HCT116 (cell line): ENCODE measurements at regions not wholly inside any gene's neighbourhood (a gene's known extent, or its start where the extent isn't known, plus 50 kb on each side); places are given as distances from the start of the nearest gene placed in this dataset.

ENCODE experiments used
- ATAC-seq: fragments of 200-7000 bp; cut with Tn5 transposase; 2 replicates; pipeline ENCODE4 v1.9.1; 2020; ENCODE audit warnings: mild to moderate bottlenecking, moderate library complexity
- BruUV-seq: library from RNA; stranded (reverse); fragments of 400-500 nt; replicated peaks from 2 replicates; lab custom pipeline; 2021; lab: Mats Ljungman, UMichigan
- CTCF ChIA-PET: fragments of 300-600 bp; sonication (Branson Sonifier 250); formaldehyde crosslinking; loops from one replicate; lab custom pipeline; 2021; ENCODE audit warnings: antibody characterized with exemption; lab: Charles Lee
- POLR2A ChIA-PET: fragments of 300-600, 350-600 bp; sonication (Branson Sonifier 250); formaldehyde crosslinking; loops from one replicate; lab custom pipeline; 2021; ENCODE audit warnings: antibody characterized with exemption; lab: Charles Lee
- RAD21 ChIA-PET, 2 experiments: fragments of 300-600 bp; sonication (Branson Sonifier 250); formaldehyde crosslinking; loops; one replicate each; lab custom pipeline; 2023; ENCODE audit warnings: low total read pairs in 2 of 2; ENCODE audit not compliant: uncharacterized antibody in 2 of 2, unreplicated experiment in 2 of 2, low non-redundant PET in 1 of 2; lab: Charles Lee
- DNase-seq: peaks from one replicate; pipeline ENCODE4 v3.0.0-alpha.2; 2010; ENCODE audit warnings: low read depth, low spot score
- H2AFZ ChIP-seq: fragments of 200-600 bp; shearing (Covaris generic), sonication (generic); 2 replicates; pipeline ENCODE4 v1.6.1; 2017; ENCODE audit warnings: low read depth, mixed run types, mixed read lengths, antibody characterized with exemption, low read length; ENCODE audit not compliant: poor library complexity, severe bottlenecking
- H3K27ac ChIP-seq: 2 replicates; pipeline ENCODE4 v1.5.1; 2012; ENCODE audit warnings: low read depth, low read length
- H3K27me3 ChIP-seq: fragments of 200-600 bp; sonication (generic); 2 replicates; pipeline ENCODE4 v1.6.1; 2016; ENCODE audit warnings: mixed run types, low read length, mixed read lengths; ENCODE audit not compliant: insufficient read depth
- H3K36me3 ChIP-seq, 2 experiments: fragments of 200-500 bp in 1 of 2; fragments of 200-600 bp in 1 of 2; sonication (Bioruptor generic) in 1 of 2; sonication (generic) in 1 of 2; 2 replicates each; pipeline versions ENCODE4 v1.5.1 to v1.6.1; 2014 to 2016; ENCODE audit warnings: low read length in 2 of 2, inconsistent platforms in 1 of 2, mixed read lengths in 1 of 2, mixed run types in 1 of 2; ENCODE audit not compliant: insufficient read depth in 2 of 2, control insufficient read depth in 1 of 2
- H3K4me1 ChIP-seq, 2 experiments: fragments of 200-600 bp in 1 of 2; sonication (generic) in 1 of 2; 2 replicates each; pipeline versions ENCODE4 v1.5.1 to v1.6.1; 2012 to 2017; ENCODE audit warnings: low read length in 2 of 2, inconsistent platforms in 1 of 2, mild to moderate bottlenecking in 1 of 2, mixed read lengths in 1 of 2, mixed run types in 1 of 2, moderate library complexity in 1 of 2; ENCODE audit not compliant: insufficient read depth in 2 of 2, control insufficient read depth in 1 of 2
- H3K4me2 ChIP-seq: fragments of 200-600 bp; sonication (generic); 2 replicates; pipeline ENCODE4 v1.6.1; 2017; ENCODE audit warnings: mixed run types, low read length, mixed read lengths
- H3K4me3 ChIP-seq, 2 experiments: fragments of 200-600 bp in 1 of 2; sonication (generic) in 1 of 2; replicated peaks in 1 of 2; 2 replicates each; pipeline ENCODE4 v1.5.1; 2011 to 2016; ENCODE audit warnings: low read length in 2 of 2, control low read depth in 1 of 2, low read depth in 1 of 2, mild to moderate bottlenecking in 1 of 2, mixed read lengths in 1 of 2, mixed run types in 1 of 2
- H3K79me2 ChIP-seq: fragments of 200-600 bp; sonication (generic); 2 replicates; pipeline ENCODE4 v1.6.1; 2017; ENCODE audit warnings: mild to moderate bottlenecking, mixed run types, low read length, moderate library complexity, mixed read lengths; ENCODE audit not compliant: insufficient read depth
- H3K9ac ChIP-seq: fragments of 200-600 bp; sonication (generic); 2 replicates; pipeline ENCODE4 v1.6.1; 2016; ENCODE audit warnings: low read length, mixed read lengths
- H3K9me2 ChIP-seq: fragments of 200-600 bp; sonication (generic), shearing (Covaris generic); 2 replicates; pipeline ENCODE4 v1.6.1; 2017; ENCODE audit warnings: mixed run types, mild to moderate bottlenecking, moderate library complexity; ENCODE audit not compliant: insufficient read depth
- H3K9me3 ChIP-seq, 2 experiments: fragments of 200-500 bp in 1 of 2; fragments of 200-600 bp in 1 of 2; sonication (Bioruptor generic) in 1 of 2; sonication (generic) in 1 of 2; 2 replicates each; pipeline ENCODE4 v1.6.1; 2014 to 2017; ENCODE audit warnings: low read length in 2 of 2, mixed read lengths in 2 of 2, inconsistent platforms in 1 of 2, low read depth in 1 of 2, mild to moderate bottlenecking in 1 of 2, mixed run types in 1 of 2, moderate library complexity in 1 of 2; ENCODE audit not compliant: control insufficient read depth in 1 of 2, insufficient read depth in 1 of 2
- H4K20me1 ChIP-seq: fragments of 200-600 bp; sonication (generic), shearing (Covaris generic); 2 replicates; pipeline ENCODE4 v1.6.1; 2017; ENCODE audit warnings: mixed run types, mild to moderate bottlenecking, moderate library complexity; ENCODE audit not compliant: insufficient read depth
- CEBPB ChIP-seq: IDR thresholded peaks from 2 replicates; pipeline ENCODE4 v1.6.1; 2012; ENCODE audit warnings: low read depth
- CTCF ChIP-seq, 3 experiments: fragments of 200-600 bp in 1 of 3; sonication (generic) in 1 of 3; IDR thresholded peaks in 2 of 3; conservative IDR thresholded peaks in 1 of 3; 2 replicates each; pipeline ENCODE4 v1.5.1; 2012 to 2017; ENCODE audit warnings: low read depth in 2 of 3, low read length in 2 of 3, antibody characterized with exemption in 1 of 3, borderline replicate concordance in 1 of 3, control low read depth in 1 of 3, mild to moderate bottlenecking in 1 of 3, mixed read lengths in 1 of 3, mixed run types in 1 of 3, moderate library complexity in 1 of 3; ENCODE audit not compliant: insufficient read depth in 1 of 3
- ELF1 ChIP-seq: IDR thresholded peaks from 2 replicates; pipeline ENCODE4 v1.6.1; 2012; ENCODE audit warnings: low read depth, borderline replicate concordance
- EZH2 ChIP-seq: fragments of 200-600 bp; sonication (generic); IDR thresholded peaks from 2 replicates; pipeline ENCODE4 v1.6.1; 2017; ENCODE audit warnings: antibody characterized with exemption, mixed run types
- EZH2phosphoT487 ChIP-seq: fragments of 200-600 bp; IDR thresholded peaks from 2 replicates; pipeline ENCODE4 v1.6.1; 2018; ENCODE audit warnings: antibody characterized with exemption, borderline replicate concordance
- REST ChIP-seq: IDR thresholded peaks from 2 replicates; pipeline ENCODE4 v1.6.1; 2012; ENCODE audit warnings: low read depth
- SIN3A ChIP-seq: IDR thresholded peaks from 2 replicates; pipeline ENCODE4 v1.6.1; 2012; ENCODE audit warnings: low read depth
- SP1 ChIP-seq: IDR thresholded peaks from 2 replicates; pipeline ENCODE4 v1.6.1; 2012; ENCODE audit warnings: low read depth
- SRF ChIP-seq: IDR thresholded peaks from 2 replicates; pipeline ENCODE4 v1.6.1; 2012; ENCODE audit warnings: low read depth
- TCF7L2 ChIP-seq: IDR thresholded peaks from 2 replicates; pipeline ENCODE4 v1.7.0; 2011; ENCODE audit warnings: borderline replicate concordance, inconsistent platforms; ENCODE audit not compliant: insufficient read depth, insufficient read length; ENCODE audit errors: extremely low read depth
- YY1 ChIP-seq: IDR thresholded peaks from 2 replicates; pipeline ENCODE4 v1.6.1; 2011; ENCODE audit warnings: low read length, low read depth, moderate library complexity, mild to moderate bottlenecking; ENCODE audit not compliant: insufficient replicate concordance; ENCODE audit errors: extremely low read depth
- ZNF274 ChIP-seq: fragments of 200-500 bp; sonication (Bioruptor generic); IDR thresholded peaks from 2 replicates; pipeline ENCODE4 v1.6.1; 2014; ENCODE audit warnings: mild to moderate bottlenecking, low read depth, low read length, inconsistent platforms
- intact Hi-C: fragments of 100-400 bp; cut with micrococcal nuclease; formaldehyde crosslinking; loops from 2 replicates; pipeline ENCODE4 v1.10.0; 2022

- Histone ChIP-seq H3K4me2 (no peak overlapping the region), H4K20me1 (no peaks in the 10 kb centered on the region), H3K27me3 (no peaks in the 10 kb centered on the region), H2AFZ (no peak overlapping the region), H3K79me2 (no peaks in the 10 kb centered on the region), H3K9me3 (peaks cover 8 to 25% of the 10 kb centered on the region in 2 experiments), H3K36me3 (no peaks in the 10 kb centered on the region), H3K9me2 (no peaks in the 10 kb centered on the region), H3K9ac (no peak overlapping the region), H3K4me3 (no peak overlapping the region), H3K27ac (no peak overlapping the region), H3K4me1 (no peaks in the 10 kb centered on the region)
- intact Hi-C loops: no loop called here
- no peak for ATAC-seq
- ChIA-PET CTCF (no interaction called here), RAD21 (no interaction called here), POLR2A (no interaction called here)
- BruUV-seq: no TSS peak
- TF ChIP-seq YY1 (no peak), REST (no peak), SP1 (no peak), ZNF274 (no peak), EZH2 (no peak), CTCF (IDR thresholded peaks at IDR 0.05 in 2 of 3, conservative IDR thresholded peaks at IDR 0.05 in 1 of 3; ENCODE audit: borderline replicate concordance in 1 of 3, insufficient read depth in 1 of 3, low read depth in 2 of 3, low read length in 2 of 3) (no peak), EZH2phosphoT487 (no peak), ELF1 (no peak), CEBPB (no peak), SRF (no peak), TCF7L2 (no peak), SIN3A (no peak)
- DNase-seq: no peak
Measured at GRCh38 chr14:29458547-29458946, 469.1 kb downstream of the PRKD1 start.
